H1 (cell line): ENCODE measurements at regions not wholly inside any gene's neighbourhood (a gene's known extent, or its start where the extent isn't known, plus 50 kb on each side); places are given as distances from the start of the nearest gene placed in this dataset.

ENCODE experiments used
- CEBPB ChIP-seq: IDR thresholded peaks from 2 replicates; pipeline ENCODE4 v1.6.1; 2012; ENCODE audit warnings: low read depth, low read length
- CTCF ChIP-seq, 3 experiments: IDR thresholded peaks; 1 replicate in 2 of 3; 2 replicates in 1 of 3; pipeline versions ENCODE4 v1.5.1 to v1.6.1; 2011; ENCODE audit warnings: low read length in 3 of 3, mild to moderate bottlenecking in 3 of 3, inconsistent platforms in 2 of 3, low read depth in 1 of 3, moderate library complexity in 1 of 3; ENCODE audit not compliant: insufficient read depth in 1 of 3; ENCODE audit errors: control extremely low read depth in 1 of 3
- EP300 ChIP-seq, 2 experiments: IDR thresholded peaks; 1 replicate in 1 of 2; 2 replicates in 1 of 2; pipeline ENCODE4 v1.6.1; 2011 to 2012; ENCODE audit warnings: low read depth in 2 of 2, low read length in 2 of 2, mild to moderate bottlenecking in 2 of 2, borderline replicate concordance in 1 of 2, inconsistent platforms in 1 of 2, moderate library complexity in 1 of 2
- EZH2 ChIP-seq: fragments of 200-600 bp; sonication (generic); IDR thresholded peaks from 2 replicates; pipeline ENCODE4 v1.7.1; 2012; ENCODE audit warnings: low read depth, mild to moderate bottlenecking, moderate library complexity, low read length, inconsistent platforms; ENCODE audit not compliant: severe bottlenecking
- MAFK ChIP-seq: IDR thresholded peaks from 2 replicates; pipeline ENCODE4 v1.6.1; 2012; ENCODE audit warnings: low read depth, mild to moderate bottlenecking, improper control_type of control experiment, low read length
- POLR2A ChIP-seq, 2 experiments: IDR thresholded peaks; 1 replicate in 1 of 2; 2 replicates in 1 of 2; pipeline ENCODE4 v1.6.1; 2011; ENCODE audit warnings: low read depth in 2 of 2, low read length in 2 of 2, mild to moderate bottlenecking in 2 of 2; ENCODE audit errors: control extremely low read depth in 1 of 2
- TF ChIP-seq, protein P1 (sequence below): IDR thresholded peaks from 2 replicates; pipeline ENCODE4 v1.6.1; 2012; ENCODE audit warnings: low read length, inconsistent platforms

- TF ChIP-seq CTCF (IDR thresholded peaks at IDR 0.05; ENCODE audit: control extremely low read depth in 1 of 3, insufficient read depth in 1 of 3, low read depth in 1 of 3, low read length in 3 of 3) (peak; percentile 34 to 79 (median 77)), MAFK (no peak), EP300 (IDR thresholded peaks at IDR 0.05; ENCODE audit: borderline replicate concordance in 1 of 2, low read depth in 2 of 2, low read length in 2 of 2) (no peak), POLR2A (IDR thresholded peaks at IDR 0.05; ENCODE audit: control extremely low read depth in 1 of 2, low read depth in 2 of 2, low read length in 2 of 2) (no peak), CEBPB (no peak), EZH2 (no peak)
- TF ChIP-seq, protein P1, sequence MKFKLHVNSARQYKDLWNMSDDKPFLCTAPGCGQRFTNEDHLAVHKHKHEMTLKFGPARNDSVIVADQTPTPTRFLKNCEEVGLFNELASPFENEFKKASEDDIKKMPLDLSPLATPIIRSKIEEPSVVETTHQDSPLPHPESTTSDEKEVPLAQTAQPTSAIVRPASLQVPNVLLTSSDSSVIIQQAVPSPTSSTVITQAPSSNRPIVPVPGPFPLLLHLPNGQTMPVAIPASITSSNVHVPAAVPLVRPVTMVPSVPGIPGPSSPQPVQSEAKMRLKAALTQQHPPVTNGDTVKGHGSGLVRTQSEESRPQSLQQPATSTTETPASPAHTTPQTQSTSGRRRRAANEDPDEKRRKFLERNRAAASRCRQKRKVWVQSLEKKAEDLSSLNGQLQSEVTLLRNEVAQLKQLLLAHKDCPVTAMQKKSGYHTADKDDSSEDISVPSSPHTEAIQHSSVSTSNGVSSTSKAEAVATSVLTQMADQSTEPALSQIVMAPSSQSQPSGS: no peak
These were observed 146.9 kb upstream of the SLC1A3 start for GRCh38 chr5:36459176-36460135.
